Keratinocyte (primary cell): ENCODE measurements at regions not wholly inside any gene's neighbourhood (a gene's known extent, or its start where the extent isn't known, plus 50 kb on each side); places are given as distances from the start of the nearest gene placed in this dataset.

Experiments
- DNase-seq: peaks from one replicate; pipeline ENCODE4 v3.0.0-alpha.2; 2011; ENCODE audit warnings: low read depth, missing footprints, low spot score
- FAIRE-seq: peaks from 2 replicates; lab custom pipeline; 2011; peaks lifted over from hg19 to GRCh38; lab: Jason Lieb, UNC
- H2AFZ ChIP-seq: 2 replicates; pipeline ENCODE4 v1.6.0; 2012; ENCODE audit warnings: low read length, control low read depth, inconsistent platforms; ENCODE audit not compliant: control insufficient read depth
- H3K27ac ChIP-seq: 2 replicates; pipeline ENCODE4 v1.5.1; 2011; ENCODE audit warnings: low read length; ENCODE audit not compliant: control insufficient read depth, insufficient read depth
- H3K27me3 ChIP-seq: 3 replicates; pipeline ENCODE4 v1.6.0; 2011; ENCODE audit warnings: low read length; ENCODE audit not compliant: control insufficient read depth, insufficient read depth; ENCODE audit errors: extremely low read depth
- H3K36me3 ChIP-seq, 2 experiments: 2 replicates in 1 of 2; 3 replicates in 1 of 2; pipeline ENCODE4 v1.5.1; 2011; ENCODE audit warnings: low read length in 2 of 2, mild to moderate bottlenecking in 1 of 2; ENCODE audit not compliant: control insufficient read depth in 2 of 2, insufficient read depth in 2 of 2; ENCODE audit errors: extremely low read depth in 1 of 2
- H3K4me1 ChIP-seq: 3 replicates; pipeline ENCODE4 v1.5.1; 2011; ENCODE audit warnings: low read length; ENCODE audit not compliant: control insufficient read depth, insufficient read depth; ENCODE audit errors: extremely low read depth
- H3K4me2 ChIP-seq: 3 replicates; pipeline ENCODE4 v1.6.0; 2011; ENCODE audit warnings: low read depth, low read length; ENCODE audit not compliant: control insufficient read depth, insufficient read depth; ENCODE audit errors: extremely low read depth
- H3K4me3 ChIP-seq, 3 experiments: fragments of 200-600 bp in 1 of 3; sonication (generic) in 1 of 3; 2 replicates in 2 of 3; 3 replicates in 1 of 3; pipeline ENCODE4 v1.5.1; 2011 to 2016; ENCODE audit warnings: low read length in 3 of 3, mild to moderate bottlenecking in 3 of 3, control low read depth in 2 of 3, inconsistent platforms in 1 of 3, low read depth in 1 of 3, mixed read lengths in 1 of 3, mixed run types in 1 of 3, moderate library complexity in 1 of 3; ENCODE audit not compliant: control insufficient read depth in 2 of 3, insufficient read depth in 2 of 3; ENCODE audit errors: extremely low read depth in 1 of 3
- H3K79me2 ChIP-seq: 2 replicates; pipeline ENCODE4 v1.6.0; 2012; ENCODE audit warnings: low read length; ENCODE audit not compliant: control insufficient read depth, insufficient read depth
- H3K9ac ChIP-seq: 3 replicates; pipeline ENCODE4 v1.6.0; 2011; ENCODE audit warnings: low read length; ENCODE audit not compliant: control insufficient read depth, insufficient read depth; ENCODE audit errors: extremely low read depth
- H3K9me1 ChIP-seq: 3 replicates; pipeline ENCODE4 v1.6.0; 2011; ENCODE audit warnings: low read length; ENCODE audit not compliant: control insufficient read depth, insufficient read depth; ENCODE audit errors: extremely low read depth
- H3K9me3 ChIP-seq: 2 replicates; pipeline ENCODE4 v1.5.1; 2012; ENCODE audit warnings: low read depth, low read length; ENCODE audit not compliant: control insufficient read depth
- H4K20me1 ChIP-seq: 3 replicates; pipeline ENCODE4 v1.6.0; 2011; ENCODE audit warnings: low read length; ENCODE audit not compliant: control insufficient read depth, insufficient read depth; ENCODE audit errors: extremely low read depth
- CTCF ChIP-seq, 3 experiments: IDR thresholded peaks in 1 of 3; conservative IDR thresholded peaks in 1 of 3; optimal IDR thresholded peaks in 1 of 3; 2 replicates in 2 of 3; 3 replicates in 1 of 3; pipeline versions ENCODE3 to v1.5.1; 2011; ENCODE audit warnings: low read length in 3 of 3, mild to moderate bottlenecking in 3 of 3, moderate library complexity in 2 of 3, control low read depth in 1 of 3, inconsistent platforms in 1 of 3; ENCODE audit not compliant: insufficient read depth in 2 of 3; ENCODE audit errors: extremely low read depth in 1 of 3
- EZH2 ChIP-seq: IDR thresholded peaks from one replicate; pipeline ENCODE4 v1.6.1; 2012; ENCODE audit warnings: inconsistent platforms, mild to moderate bottlenecking, low read length, moderate library complexity
- dilution Hi-C: fragments of 300-500 bp; cut with MboI; formaldehyde crosslinking; loops from one replicate; pipeline ENCODE4 v1.7.0; 2020; ENCODE audit warnings: low sequenced_read_pairs; ENCODE audit not compliant: extremely low pct_ligation_motif_present

DNA sequence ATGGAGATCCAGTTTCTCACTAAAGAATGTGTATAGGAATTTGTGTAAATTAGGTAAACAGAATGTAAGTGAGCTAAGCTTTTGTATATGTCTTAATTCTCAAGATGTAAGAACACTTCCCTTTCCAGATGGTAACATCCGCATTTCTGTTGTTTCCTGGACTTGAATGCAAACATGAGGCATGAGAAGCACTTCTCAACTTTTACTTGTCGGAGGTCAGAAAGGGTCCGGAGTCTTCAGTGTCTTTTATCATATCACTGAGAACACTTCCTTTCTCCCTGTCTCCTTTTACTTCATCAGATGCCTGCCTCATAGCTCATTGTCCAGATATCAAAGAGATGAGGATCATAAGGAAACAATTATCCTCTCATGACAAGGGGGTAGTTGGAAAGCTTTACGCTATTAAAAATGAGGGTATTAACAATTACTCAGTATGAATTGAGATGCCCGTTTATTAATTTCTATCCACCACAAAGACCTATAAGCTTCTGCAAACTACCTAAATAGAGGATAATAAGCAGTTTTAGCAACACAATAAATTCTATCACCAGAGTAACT, 214.1 kb upstream of the FLRT2 start:
- H2AFZ ChIP-seq = no peak overlapping the region
- no peak overlapping the region for H3K4me2 ChIP-seq
- H3K4me3 ChIP-seq = no peak overlapping the region
- no peak overlapping the region for H3K9ac ChIP-seq
- DNase-seq (no peak), FAIRE-seq (no peak)
- no peak for TF ChIP-seq EZH2
- TF ChIP-seq CTCF (optimal IDR thresholded peaks at IDR 0.05 in 1 of 3, IDR thresholded peaks at IDR 0.05 in 1 of 3, conservative IDR thresholded peaks at IDR 0.05 in 1 of 3; ENCODE audit: extremely low read depth in 1 of 3, insufficient read depth in 2 of 3, low read length in 3 of 3) = no peak
- H3K36me3 ChIP-seq = no peaks in the 10 kb centered on the region
- H3K9me1 ChIP-seq = no peaks in the 10 kb centered on the region
- no peaks in the 10 kb centered on the region for H4K20me1 ChIP-seq
- H3K27ac ChIP-seq = no peak overlapping the region
- H3K79me2 ChIP-seq = no peaks in the 10 kb centered on the region
- H3K27me3 ChIP-seq = no peaks in the 10 kb centered on the region
- no peaks in the 10 kb centered on the region for H3K4me1 ChIP-seq
- dilution Hi-C loops = no loop called here
- H3K9me3 ChIP-seq = no peaks in the 10 kb centered on the region

- Histone ChIP-seq H4K20me1 (no peaks in the 10 kb centered on the region), H3K36me3 (no peaks in the 10 kb centered on the region), H3K79me2 (no peaks in the 10 kb centered on the region), H2AFZ (no peak overlapping the region), H3K9ac (no peak overlapping the region), H3K4me3 (no peak overlapping the region), H3K4me2 (no peak overlapping the region), H3K9me3 (no peaks in the 10 kb centered on the region), H3K9me1 (no peaks in the 10 kb centered on the region), H3K4me1 (no peaks in the 10 kb centered on the region), H3K27ac (no peak overlapping the region), H3K27me3 (no peaks in the 10 kb centered on the region)
- no peak for FAIRE-seq
- dilution Hi-C loops = no loop called here
- TF ChIP-seq CTCF (optimal IDR thresholded peaks at IDR 0.05 in 1 of 3, IDR thresholded peaks at IDR 0.05 in 1 of 3, conservative IDR thresholded peaks at IDR 0.05 in 1 of 3; ENCODE audit: extremely low read depth in 1 of 3, insufficient read depth in 2 of 3, low read length in 3 of 3) (no peak), EZH2 (no peak)
- DNase-seq = no peak
Measured at GRCh38 chr14:85316701-85317410, 213.1 kb upstream of the FLRT2 start.
